Stimulated activated CD8-positive, alpha-beta memory T cell treated with anti-CD3 and anti-CD28 coated beads, Interleukin-4, amount 100 ng/mL, for 1 hour (primary cell): ENCODE measurements at regions not wholly inside any gene's neighbourhood (a gene's known extent, or its start where the extent isn't known, plus 50 kb on each side); places are given as distances from the start of the nearest gene placed in this dataset.
A peak's percentile ranks its signal among the peaks of the same experiment; 100 is the strongest.

Source experiments
- DNase-seq, 2 donors: peaks; one replicate each; pipeline ENCODE4 v3.0.0-alpha.2; 2020; ENCODE audit warnings: low read depth in 2 of 2, low spot score in 1 of 2

GRCh38 chr2:165033402-165033801 lies 78.1 kb upstream of the SLC38A11 start:
- DNase-seq = no peak

DNA sequence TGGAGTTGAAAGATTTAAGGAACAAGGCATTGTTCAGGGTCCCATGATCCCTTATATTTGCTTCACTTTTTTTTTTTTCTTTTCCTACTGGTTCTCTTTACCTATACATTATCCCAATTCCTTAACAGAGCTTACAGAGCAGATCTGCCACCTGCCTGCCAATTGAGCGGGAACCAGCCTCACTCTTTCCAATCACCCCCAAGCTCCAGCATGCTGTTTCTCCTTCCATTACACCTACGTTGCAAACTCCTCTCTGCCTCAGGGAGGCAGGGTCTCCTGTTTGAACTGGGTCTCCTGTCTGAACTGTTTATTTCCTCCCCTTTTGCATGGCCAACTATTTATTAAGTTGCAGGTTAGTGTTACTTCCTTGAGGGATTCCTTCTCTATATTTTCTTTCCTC lies 77.2 kb upstream of the SLC38A11 start:
- no peak for DNase-seq

DNA sequence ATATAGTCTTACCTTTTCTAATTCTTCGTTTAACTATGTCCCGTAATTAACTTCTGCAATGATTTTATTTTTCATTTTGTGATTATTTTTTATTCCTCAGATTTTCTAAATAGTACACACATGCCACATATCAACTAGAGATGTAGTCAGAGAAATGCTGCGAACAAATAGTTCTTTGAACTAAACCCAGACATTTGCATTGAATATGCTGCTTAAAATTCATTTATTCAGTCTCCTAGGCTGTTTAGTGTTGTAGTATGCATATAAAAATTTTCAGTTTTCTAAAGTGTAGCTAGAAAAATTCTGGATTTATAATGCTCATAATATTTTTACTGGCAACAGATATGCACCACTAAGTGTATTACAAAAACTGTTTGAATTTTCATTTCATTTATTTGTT lies 68.9 kb upstream of the SLC38A11 start:
- DNase-seq = no peak

DNA sequence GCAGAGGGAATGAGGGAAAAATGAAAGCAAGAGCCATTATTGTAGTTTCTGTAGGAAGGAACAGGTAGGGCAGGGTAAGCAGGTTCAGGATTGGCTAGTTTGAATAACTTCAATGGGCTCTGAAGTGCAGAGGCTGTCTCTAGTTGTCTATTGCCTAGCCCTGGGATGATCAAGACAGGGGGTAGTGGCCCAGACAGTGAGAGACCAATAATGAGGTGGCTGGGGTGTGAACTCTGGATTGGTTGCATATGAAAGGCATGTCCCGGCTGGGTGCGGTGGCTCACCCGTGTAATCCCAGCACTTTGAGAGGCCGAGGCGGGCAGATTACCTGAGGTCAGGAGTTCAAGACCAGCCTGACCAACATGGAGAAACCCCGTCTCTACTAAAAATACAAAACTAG lies 67.5 kb upstream of the SLC38A11 start:
- DNase-seq = no peak

- no peak for DNase-seq
Observed at GRCh38 chr2:165017966-165018596, 62.8 kb upstream of the SLC38A11 start.

DNA sequence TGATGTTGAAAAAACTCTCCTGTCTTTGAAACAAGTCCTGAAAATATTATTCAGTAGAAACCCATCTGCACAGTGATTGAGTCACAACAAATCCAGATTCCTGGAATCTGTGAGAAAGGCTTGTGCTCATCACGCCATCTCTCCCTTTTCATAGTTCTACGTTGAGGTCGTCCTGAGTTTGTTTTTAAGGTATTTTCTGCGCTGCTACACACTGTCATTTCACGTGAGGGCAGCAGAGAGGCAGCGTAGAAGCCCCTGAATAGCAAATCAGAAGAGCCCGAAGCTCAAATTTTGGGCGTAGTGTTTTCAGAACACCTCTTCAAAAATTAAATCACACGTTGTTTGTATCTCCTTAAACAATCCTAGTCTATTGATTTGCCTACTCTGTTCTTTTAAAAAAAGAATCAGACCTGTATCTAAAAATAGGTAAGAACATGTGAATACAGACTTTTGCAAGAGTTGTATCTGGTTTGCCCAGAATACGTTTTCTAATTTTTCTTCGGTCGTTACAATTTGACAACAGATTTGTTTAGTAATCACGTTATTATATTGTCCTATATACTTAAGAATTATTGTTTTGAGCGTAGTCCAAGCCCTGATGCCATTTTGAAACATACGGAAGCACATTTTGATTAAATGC lies 61.6 kb upstream of the SLC38A11 start:
- DNase-seq = no peak

GRCh38 chr2:165015052-165015642 lies 59.8 kb upstream of the SLC38A11 start:
- peak; percentile 11 to 22 for DNase-seq

- DNase-seq = no peak
Observed at GRCh38 chr2:165013944-165014619, 58.8 kb upstream of the SLC38A11 start.

DNA sequence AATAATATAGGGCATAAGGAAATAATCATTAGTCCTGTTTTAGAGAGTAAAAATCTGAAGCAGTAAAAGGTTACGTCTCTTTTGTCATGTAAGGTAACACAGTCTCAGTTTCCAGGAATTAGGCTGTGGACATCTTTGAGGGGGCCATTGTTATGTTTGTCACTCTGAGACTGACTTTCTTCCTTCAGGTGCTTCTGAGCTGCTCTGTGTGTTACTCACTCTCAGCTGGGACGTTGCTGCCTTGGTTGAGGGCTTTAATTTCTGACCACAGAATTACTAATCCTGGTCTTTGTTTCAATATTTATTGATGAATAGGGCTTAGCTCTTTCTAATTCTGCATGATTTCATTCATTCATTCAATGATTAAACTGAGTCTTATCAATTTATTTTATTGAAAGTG lies 55.9 kb upstream of the SLC38A11 start:
- DNase-seq = no peak

DNA sequence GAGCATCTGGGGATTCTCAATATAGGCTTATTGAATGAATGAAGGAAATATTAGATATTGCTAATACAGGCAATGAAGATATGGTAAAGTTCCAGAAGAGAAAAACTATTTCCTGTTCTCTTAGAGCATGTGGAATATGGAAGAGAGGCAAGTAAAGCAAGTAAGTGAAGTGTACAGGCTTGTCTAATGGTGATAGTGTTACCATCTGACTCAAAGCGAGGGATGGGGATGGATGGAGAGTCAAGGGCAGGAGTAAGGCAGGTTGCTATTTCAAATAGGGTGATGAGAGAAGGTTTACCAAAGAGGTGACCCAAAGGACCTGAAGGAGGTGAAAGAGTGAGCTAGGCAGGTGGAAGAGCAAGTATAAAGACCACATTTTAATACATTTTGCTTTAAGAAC lies 55.2 kb upstream of the SLC38A11 start:
- no peak for DNase-seq

- no peak for DNase-seq
Observed at GRCh38 chr2:165009466-165009865, 54.1 kb upstream of the SLC38A11 start.

DNA sequence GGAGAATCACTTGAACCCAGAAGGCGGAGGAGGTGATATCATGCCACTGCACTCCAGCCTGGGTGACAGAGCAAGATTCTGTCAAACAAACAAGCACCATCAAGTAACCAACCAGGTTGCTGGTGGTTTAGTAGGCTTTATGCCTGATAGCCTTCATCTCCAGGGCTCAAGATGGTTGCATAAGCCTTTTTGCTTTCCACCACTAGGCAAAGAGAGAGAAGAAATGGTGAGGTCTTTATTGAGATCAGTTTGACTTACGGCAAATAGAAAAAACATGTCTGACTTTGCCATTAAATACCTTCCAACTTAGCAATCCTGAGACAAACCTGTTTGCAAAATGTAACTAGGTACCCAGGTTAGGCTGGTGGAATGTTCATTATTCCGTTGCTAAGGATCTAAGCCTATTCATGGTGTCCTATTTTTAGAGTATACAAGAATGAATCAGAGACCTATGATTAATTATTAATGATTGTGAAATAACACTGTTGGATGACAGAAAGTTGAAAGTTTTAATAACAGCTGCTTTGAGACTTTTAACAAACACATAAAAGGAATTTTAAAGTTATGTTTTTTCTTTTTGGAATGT lies 53.5 kb upstream of the SLC38A11 start:
- DNase-seq = no peak

DNA sequence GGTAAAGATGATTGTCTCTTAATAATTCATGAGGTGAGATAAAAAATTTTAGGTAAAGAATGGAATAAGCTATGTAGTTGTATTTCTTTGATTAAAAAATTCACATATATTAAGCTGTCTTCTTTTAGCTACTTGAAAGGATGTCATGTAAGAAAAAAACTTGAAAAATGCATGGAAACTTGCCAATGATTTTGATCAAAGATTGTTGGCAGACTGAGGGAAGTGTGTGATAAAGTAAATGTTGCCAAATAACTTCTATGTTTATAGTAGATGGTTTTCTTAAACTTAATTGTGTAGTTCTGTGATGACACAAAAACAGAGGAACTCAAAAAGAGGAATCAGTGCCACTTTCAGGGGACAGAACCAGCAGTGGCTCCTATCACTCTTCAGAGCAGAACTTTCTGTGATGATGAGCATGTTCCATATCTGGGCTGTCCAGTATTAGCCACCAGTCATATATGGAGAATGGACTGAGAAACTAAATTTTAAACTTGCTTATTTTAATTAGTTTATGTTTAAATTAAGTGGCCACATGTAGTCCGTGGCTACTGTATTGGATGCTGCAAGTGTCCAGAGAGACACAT lies 51.9 kb upstream of the SLC38A11 start:
- DNase-seq = no peak
